GM18870 (cell line): ENCODE measurements at regions not wholly inside any gene's neighbourhood (a gene's known extent, or its start where the extent isn't known, plus 50 kb on each side); places are given as distances from the start of the nearest gene placed in this dataset.

Source experiments
- ATAC-seq: cut with Tn5 transposase; IDR thresholded peaks from one replicate; pipeline ENCODE4 v1.9.1; 2021; ENCODE audit warnings: moderate library complexity; ENCODE audit not compliant: unreplicated experiment

GRCh38 chr11:112773264-112773663 is 188.0 kb upstream of the NCAM1 start:
- ATAC-seq, result no peak

DNA sequence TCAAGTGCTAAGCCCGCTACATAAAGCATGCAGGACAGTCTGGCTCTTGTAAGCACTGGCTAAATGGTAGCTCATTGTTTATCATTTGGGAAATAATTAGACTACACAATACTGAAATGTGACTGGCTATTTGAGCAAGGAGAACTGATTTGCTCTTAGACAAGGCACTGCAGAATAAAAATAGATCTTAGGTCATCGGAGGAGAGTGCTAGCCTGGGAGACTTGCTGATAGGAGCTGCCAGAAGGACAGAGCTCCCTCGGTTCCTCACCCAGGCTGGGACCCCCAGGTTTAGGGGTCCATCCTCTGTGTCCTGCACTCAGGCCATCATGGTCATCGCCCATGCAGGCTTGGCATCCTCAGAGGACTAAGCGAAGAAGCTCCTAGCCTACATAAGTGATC is 184.4 kb upstream of the NCAM1 start:
- ATAC-seq, result no peak

- ATAC-seq, result no peak
Observed at GRCh38 chr11:112777283-112777751, 183.9 kb upstream of the NCAM1 start.

GRCh38 chr11:112778091-112778876 is 182.9 kb upstream of the NCAM1 start:
- ATAC-seq, result no peak

DNA sequence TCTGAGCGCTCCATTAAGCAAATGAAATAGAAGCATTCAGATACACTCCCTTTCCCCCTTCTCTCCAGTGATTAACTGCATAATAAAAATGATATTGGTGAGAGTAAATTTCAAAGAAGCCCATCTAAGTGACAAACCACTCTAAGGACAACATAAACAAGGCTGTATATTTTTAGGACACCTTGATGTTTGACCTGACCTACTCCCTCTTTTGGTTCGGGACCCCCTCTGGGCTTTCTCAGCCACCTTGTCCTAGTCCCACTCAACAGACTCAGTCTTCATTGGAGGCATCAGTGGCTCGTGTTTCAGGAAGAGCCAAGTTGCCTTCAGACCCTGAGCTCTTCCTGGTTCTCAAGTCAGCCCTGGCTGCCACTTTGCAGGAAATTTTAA is 182.3 kb upstream of the NCAM1 start:
- no peak for ATAC-seq

DNA sequence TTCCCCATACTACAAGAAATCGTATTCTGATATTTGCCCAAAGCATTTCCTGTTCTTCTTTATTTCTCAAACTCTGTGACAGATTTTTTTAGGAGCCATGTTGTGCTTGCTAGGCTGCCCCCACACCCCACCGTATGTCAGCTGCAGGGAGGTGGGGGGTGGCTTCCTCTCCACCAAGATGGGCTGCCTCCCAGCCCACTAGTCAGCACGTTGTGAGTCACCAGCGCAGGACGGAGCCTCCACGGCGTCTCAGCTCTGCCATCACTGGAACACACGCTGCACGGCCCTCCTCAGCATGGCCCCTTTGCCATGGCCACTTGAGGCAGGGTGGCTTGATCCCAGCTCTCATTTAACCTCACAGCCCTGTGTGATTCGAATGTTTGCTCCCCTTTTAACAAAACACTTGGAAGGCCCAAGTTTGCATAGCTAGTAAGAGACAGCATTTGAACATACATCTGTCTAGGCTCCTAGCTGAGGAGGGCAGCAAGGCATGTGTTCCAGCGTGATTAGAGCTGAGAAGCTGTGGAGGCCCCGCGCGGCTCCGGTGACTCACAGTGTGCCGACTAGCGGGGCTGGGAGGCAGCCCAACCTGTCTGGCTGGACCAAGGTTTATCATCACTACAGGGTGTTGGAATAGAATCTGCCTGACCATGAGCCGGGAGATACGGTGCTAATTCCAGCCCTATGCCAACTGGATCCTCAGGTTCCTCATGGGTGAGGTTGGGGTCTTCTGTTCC is 180.7 kb upstream of the NCAM1 start:
- no peak for ATAC-seq

DNA sequence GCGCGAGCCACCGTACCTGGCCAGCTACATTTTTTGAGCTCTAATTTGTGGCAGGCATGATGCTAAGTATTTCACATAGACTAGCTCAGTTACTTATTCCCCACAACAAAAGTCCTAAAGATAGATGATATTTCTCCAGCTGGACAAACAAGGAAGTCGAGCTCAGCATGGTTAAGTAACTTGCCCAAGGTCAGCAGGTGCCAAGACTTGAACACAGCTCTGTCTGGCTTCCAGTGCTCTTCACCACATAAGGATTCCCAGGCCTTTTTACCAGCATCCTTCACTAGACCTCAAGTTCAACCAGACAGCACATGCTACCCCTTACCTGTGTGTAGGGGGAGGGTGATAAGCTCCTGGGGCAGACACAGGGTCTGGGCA is 177.3 kb upstream of the NCAM1 start:
- no peak for ATAC-seq

DNA sequence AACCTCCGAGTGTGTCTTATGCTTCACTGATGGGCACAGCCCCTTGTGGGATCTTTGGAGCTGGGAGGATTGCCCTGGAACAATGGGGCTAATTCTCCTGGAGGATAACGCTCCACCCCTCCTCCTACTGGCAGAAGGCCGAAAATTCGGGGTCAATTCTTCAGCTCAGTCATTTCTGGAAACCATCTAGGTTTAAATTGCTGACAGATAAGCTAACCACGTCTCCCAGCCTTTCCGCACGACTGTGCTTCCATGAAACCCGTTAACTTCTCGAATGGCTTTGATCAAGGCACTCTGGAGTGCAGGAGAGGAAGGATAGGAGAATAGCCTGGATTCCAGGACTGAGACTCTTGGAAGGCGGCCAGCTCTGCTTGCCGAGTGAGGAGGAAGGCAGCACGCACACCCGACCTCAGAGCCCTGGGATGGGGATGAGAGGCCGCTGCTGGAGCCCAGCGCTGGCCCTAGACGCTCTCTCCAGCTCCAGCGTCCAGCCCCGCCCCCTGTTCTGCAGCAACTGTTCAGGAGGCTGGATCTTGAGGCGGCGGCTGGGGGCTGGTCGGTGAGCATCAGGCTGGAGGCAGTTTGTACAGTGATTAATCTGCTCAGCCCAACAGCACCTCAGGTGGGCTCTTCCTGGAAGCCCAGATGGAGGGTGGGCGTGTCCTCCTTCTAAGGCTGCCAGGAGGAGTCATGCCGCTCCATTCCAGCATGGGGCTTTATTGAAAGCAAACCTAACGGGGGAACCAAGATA is 176.7 kb upstream of the NCAM1 start:
- ATAC-seq, result no peak

DNA sequence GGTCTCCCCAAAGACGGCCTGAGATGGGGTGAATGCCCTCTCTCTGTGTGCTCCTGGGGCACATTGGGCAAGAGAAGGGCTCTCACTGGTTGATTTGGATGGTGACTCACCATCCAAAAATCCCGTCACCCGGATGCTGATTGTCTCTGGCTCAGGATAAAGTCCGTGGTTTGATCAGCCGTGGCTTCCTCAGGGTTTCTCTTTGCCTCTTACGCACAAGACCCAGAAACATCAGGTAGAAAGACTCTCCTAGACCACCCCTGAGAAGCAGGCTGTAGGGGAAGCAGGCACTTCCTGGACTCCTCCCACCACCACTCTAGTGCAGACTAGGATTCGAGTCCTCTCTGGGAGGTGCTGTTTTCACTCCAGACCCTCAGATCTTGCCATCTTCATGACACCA is 176.1 kb upstream of the NCAM1 start:
- no peak for ATAC-seq

DNA sequence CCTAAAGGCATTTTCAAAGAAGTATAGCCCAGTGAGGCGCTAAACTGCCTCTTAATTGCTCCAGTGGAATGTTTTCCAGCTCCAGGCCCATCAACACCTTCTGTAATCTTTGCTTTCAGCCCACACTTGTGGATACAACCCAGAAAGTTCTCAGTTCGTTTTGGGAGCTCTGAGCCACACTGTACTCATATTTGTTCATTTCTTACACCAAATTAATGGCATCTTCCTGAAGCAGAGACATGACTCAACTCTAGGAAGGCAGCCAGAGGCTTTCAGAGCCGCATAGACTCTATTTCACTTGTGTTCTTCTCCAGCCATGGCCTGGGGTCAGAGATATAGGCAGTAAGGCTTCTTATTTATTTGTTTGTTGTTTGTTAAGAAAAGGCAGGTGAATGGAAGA is 175.5 kb upstream of the NCAM1 start:
- ATAC-seq, result no peak

GRCh38 chr11:112786196-112786595 is 175.0 kb upstream of the NCAM1 start:
- no peak for ATAC-seq

- ATAC-seq, result no peak
Observed at GRCh38 chr11:112786886-112787530, 174.2 kb upstream of the NCAM1 start.

GRCh38 chr11:112789481-112789880 is 171.7 kb upstream of the NCAM1 start:
- no peak for ATAC-seq

- no peak for ATAC-seq
Observed at GRCh38 chr11:112790286-112790685, 170.9 kb upstream of the NCAM1 start.

DNA sequence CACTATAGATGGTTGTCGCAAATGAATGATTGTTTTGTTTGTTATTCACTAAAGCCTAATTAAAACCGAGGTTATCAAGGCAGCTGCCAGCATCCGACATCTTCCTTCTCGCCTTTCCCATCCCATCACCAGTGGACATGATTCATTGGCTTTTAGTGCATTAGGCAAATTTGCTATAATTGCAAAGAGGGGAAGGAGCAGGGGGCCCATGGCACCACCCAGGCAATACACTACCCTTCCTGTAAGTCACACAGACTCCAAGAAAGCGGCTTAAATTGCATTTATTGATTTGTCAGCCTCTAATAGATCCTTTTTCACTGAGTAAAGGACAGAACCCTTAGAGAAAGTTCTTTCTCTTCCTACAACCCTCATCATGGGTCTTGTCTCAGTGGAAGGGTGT is 169.2 kb upstream of the NCAM1 start:
- no peak for ATAC-seq

- ATAC-seq, result no peak
Observed at GRCh38 chr11:112793416-112793815, 167.8 kb upstream of the NCAM1 start.

DNA sequence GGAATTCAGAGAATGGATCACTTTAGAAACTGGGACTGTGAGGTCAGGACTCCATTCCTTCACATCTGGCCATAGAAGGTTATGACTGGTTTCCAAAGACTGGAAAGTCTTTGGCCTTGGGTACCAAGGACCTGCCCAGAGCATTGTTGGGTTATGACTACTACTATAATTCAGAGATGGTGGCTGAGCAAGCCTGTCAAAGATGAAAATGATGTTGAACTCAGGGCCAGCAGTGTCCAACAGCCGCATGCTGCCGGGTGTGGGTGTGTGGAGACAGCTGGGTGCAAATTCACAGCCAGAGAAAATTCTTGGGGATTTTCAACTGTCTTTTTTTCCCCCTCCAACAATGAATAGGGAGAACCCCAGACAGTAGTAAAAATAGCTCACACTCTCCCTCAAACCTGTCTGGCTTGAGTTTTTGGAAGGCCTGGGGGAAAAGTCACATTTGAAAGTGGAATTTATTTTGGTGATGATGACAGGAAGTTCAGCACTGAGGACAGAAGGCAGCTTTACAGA is 166.8 kb upstream of the NCAM1 start:
- ATAC-seq, result no peak

DNA sequence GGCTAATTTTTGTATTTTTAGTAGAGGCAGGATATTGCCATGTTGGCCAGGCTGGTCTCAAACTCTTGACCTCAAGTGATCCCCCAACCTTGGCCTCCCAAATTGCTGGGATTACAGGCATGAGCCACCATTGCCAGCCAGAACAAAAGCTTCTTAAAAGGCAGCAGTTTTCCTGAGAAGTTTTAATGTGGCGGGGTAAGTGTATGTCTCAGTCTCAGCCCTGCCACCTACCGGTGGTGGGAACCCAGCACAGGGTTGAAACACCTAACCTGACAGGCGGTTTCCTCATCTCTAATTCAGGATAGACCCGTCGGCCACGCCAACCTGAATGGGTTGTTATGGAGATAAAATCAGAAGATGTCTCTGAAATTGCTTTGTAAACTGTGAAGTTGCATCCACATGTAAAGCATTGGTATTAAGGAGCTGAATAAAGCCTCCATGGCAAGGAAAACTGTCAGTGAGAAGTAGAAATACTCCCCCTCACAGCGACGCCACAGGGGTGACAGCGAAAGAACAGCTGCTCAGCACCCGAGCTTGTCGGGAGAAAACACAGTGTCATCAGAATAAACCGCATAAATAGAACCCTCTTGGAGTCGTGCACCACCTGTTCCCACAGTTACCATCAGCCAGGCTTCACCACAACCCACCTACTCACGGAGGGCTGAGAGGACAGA is 165.9 kb upstream of the NCAM1 start:
- ATAC-seq, result no peak

GRCh38 chr11:112795911-112796649 is 165.1 kb upstream of the NCAM1 start:
- ATAC-seq, result no peak

DNA sequence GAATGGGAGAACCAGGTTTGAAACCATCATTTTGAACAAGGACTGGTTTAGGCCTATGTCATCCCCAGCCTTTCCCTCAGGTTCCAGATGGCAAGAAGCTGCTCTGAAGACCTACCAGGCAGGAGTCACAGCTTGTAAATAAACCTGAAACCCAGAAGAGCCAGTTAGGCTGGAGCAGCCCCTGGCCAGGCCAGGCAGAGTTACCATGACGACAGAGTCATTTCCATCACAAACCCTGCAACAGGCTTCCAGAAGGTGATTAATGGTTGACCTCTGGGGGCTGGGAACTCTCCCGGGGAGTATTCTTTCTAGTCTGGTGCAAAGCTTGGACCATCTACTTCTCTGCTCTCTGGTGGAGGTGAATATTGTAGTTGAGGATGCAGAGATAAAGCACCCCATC is 164.1 kb upstream of the NCAM1 start:
- ATAC-seq, result no peak
